ENCODE measurements at regions not wholly inside any gene's neighbourhood (a gene's known extent, or its start where the extent isn't known, plus 50 kb on each side); places are given as distances from the start of the nearest gene placed in this dataset.

GRCh38 chr14:65850429-65851135 lies 438.1 kb downstream of the FUT8 start:
- H3K27ac Mint-ChIP-seq, result peak overlapping the region; percentile 16 to 55
- H3K36me3 Mint-ChIP-seq, result peaks cover 10 to 19% of the 10 kb centered on the region in 2 donors
- H3K9me3 Mint-ChIP-seq, result peaks cover 9 to 12% of the 10 kb centered on the region in 2 donors
- peak in 1 of 2 donors; percentile 51 for DNase-seq (ENCODE audit: low spot score in 2 of 2)
- peak; percentile 81 to 86 for ATAC-seq

- Mint-ChIP-seq H3K27ac (no peak overlapping the region), H3K9me3 (peaks cover 6 to 15% of the 10 kb centered on the region in 2 donors), H3K36me3 (peaks cover 10 to 22% of the 10 kb centered on the region in 2 donors)
- DNase-seq (ENCODE audit: low spot score in 2 of 2), result no peak
- ATAC-seq, result no peak
Observed at GRCh38 chr14:65852689-65853088, 440.2 kb downstream of the FUT8 start.

GRCh38 chr14:65853407-65853955 lies 441.0 kb downstream of the FUT8 start:
- DNase-seq (ENCODE audit: low spot score in 2 of 2) (no peak), ATAC-seq (no peak)
- peaks cover 6 to 16% of the 10 kb centered on the region in 2 donors for H3K9me3 Mint-ChIP-seq
- peaks cover 10 to 25% of the 10 kb centered on the region in 2 donors for H3K36me3 Mint-ChIP-seq
- no peak overlapping the region for H3K27ac Mint-ChIP-seq

- H3K27ac Mint-ChIP-seq, result no peak overlapping the region
- DNase-seq (ENCODE audit: low spot score in 2 of 2), result no peak
- ATAC-seq, result no peak
- H3K36me3 Mint-ChIP-seq, result peaks cover 16 to 27% of the 10 kb centered on the region in 2 donors
- peaks cover 7 to 17% of the 10 kb centered on the region in 2 donors for H3K9me3 Mint-ChIP-seq
Observed at GRCh38 chr14:65854215-65854614, 441.7 kb downstream of the FUT8 start.

GRCh38 chr14:65860956-65861611 lies 448.6 kb downstream of the FUT8 start:
- H3K27ac Mint-ChIP-seq, result peak overlapping the region in 1 of 2 donors; percentile 61
- peaks cover 11 to 18% of the 10 kb centered on the region in 2 donors for H3K36me3 Mint-ChIP-seq
- H3K9me3 Mint-ChIP-seq, result peaks cover 5 to 13% of the 10 kb centered on the region in 2 donors
- DNase-seq (ENCODE audit: low spot score in 2 of 2) (no peak), ATAC-seq (no peak)

- ATAC-seq (no peak), DNase-seq (ENCODE audit: low spot score in 2 of 2) (no peak)
- peak overlapping the region in 1 of 2 donors; percentile 32 for H3K27ac Mint-ChIP-seq
- peaks cover 2% of the 10 kb centered on the region in 2 donors for H3K36me3 Mint-ChIP-seq
- H3K9me3 Mint-ChIP-seq, result peaks cover under 1 to 5% of the 10 kb centered on the region in 2 donors
Observed at GRCh38 chr14:65864549-65864948, 452.0 kb downstream of the FUT8 start.

- peak overlapping the region in 1 of 2 donors; percentile 32 for H3K27ac Mint-ChIP-seq
- no peak for ATAC-seq
Observed at GRCh38 chr14:65864984-65865383, 452.5 kb downstream of the FUT8 start.

GRCh38 chr14:65866448-65866847 lies 453.9 kb downstream of the FUT8 start:
- ATAC-seq (peak; percentile 58 to 61), DNase-seq (ENCODE audit: low spot score in 2 of 2) (no peak)
- peaks cover 0 to 1% of the 10 kb centered on the region in 2 donors for H3K9me3 Mint-ChIP-seq
- H3K27ac Mint-ChIP-seq, result no peak overlapping the region
- no peaks in the 10 kb centered on the region for H3K36me3 Mint-ChIP-seq

More at GRCh38 chr14:65864984-65865383, 452.5 kb downstream of the FUT8 start:
- Mint-ChIP-seq H3K9me3 (peaks cover 0 to 4% of the 10 kb centered on the region in 2 donors), H3K36me3 (no peaks in the 10 kb centered on the region)
- DNase-seq (ENCODE audit: low spot score in 2 of 2), result no peak

- no peak for DNase-seq (ENCODE audit: low spot score in 2 of 2)
- no peaks in the 10 kb centered on the region for H3K36me3 Mint-ChIP-seq
- no peaks in the 10 kb centered on the region for H3K9me3 Mint-ChIP-seq
- ATAC-seq, result no peak
- H3K27ac Mint-ChIP-seq, result no peak overlapping the region
Observed at GRCh38 chr14:65866886-65867285, 454.4 kb downstream of the FUT8 start.

GRCh38 chr14:65867333-65867732 lies 454.8 kb downstream of the FUT8 start:
- ATAC-seq, result no peak
- no peaks in the 10 kb centered on the region for H3K9me3 Mint-ChIP-seq

GRCh38 chr14:65872536-65872935 lies 460.0 kb downstream of the FUT8 start:
- ATAC-seq, result no peak
- DNase-seq (ENCODE audit: low spot score in 2 of 2), result no peak
- H3K36me3 Mint-ChIP-seq, result no peaks in the 10 kb centered on the region
- no peaks in the 10 kb centered on the region for H3K9me3 Mint-ChIP-seq
- H3K27ac Mint-ChIP-seq, result no peak overlapping the region

More at GRCh38 chr14:65867333-65867732, 454.8 kb downstream of the FUT8 start:
- Mint-ChIP-seq H3K36me3 (no peaks in the 10 kb centered on the region), H3K27ac (no peak overlapping the region)
- no peak for DNase-seq (ENCODE audit: low spot score in 2 of 2)

- peak overlapping the region in 1 of 2 donors; percentile 66 for H3K27ac Mint-ChIP-seq
- peaks cover 0 to 10% of the 10 kb centered on the region in 2 donors for H3K36me3 Mint-ChIP-seq
- peaks cover 0 to 15% of the 10 kb centered on the region in 2 donors for H3K9me3 Mint-ChIP-seq
- ATAC-seq, result no peak
- DNase-seq (ENCODE audit: low spot score in 2 of 2), result no peak
Observed at GRCh38 chr14:65877166-65877565, 464.6 kb downstream of the FUT8 start.

- DNase-seq (ENCODE audit: low spot score in 2 of 2) (no peak), ATAC-seq (peak in 1 of 2 donors; percentile 66)
- H3K36me3 Mint-ChIP-seq, result peaks cover 0 to 10% of the 10 kb centered on the region in 2 donors
- peak overlapping the region in 1 of 2 donors; percentile 69 for H3K27ac Mint-ChIP-seq
- H3K9me3 Mint-ChIP-seq, result peaks cover 0 to 15% of the 10 kb centered on the region in 2 donors
Observed at GRCh38 chr14:65877624-65878023, 465.1 kb downstream of the FUT8 start.

- peaks cover 0 to 22% of the 10 kb centered on the region in 2 donors for H3K9me3 Mint-ChIP-seq
- H3K27ac Mint-ChIP-seq, result no peak overlapping the region
- no peak for DNase-seq (ENCODE audit: low spot score in 2 of 2)
- peaks cover 4 to 18% of the 10 kb centered on the region in 2 donors for H3K36me3 Mint-ChIP-seq
- no peak for ATAC-seq
Observed at GRCh38 chr14:65878586-65878985, 466.1 kb downstream of the FUT8 start.

- ATAC-seq (peak; percentile 94 to 97), DNase-seq (ENCODE audit: low spot score in 2 of 2) (no peak)
- Mint-ChIP-seq H3K27ac (peak overlapping the region in 1 of 2 donors; percentile 46), H3K9me3 (peaks cover 0 to 28% of the 10 kb centered on the region in 2 donors), H3K36me3 (peaks cover 4 to 24% of the 10 kb centered on the region in 2 donors)
Observed at GRCh38 chr14:65879248-65880009, 466.9 kb downstream of the FUT8 start.

GRCh38 chr14:65880507-65880906 lies 468.0 kb downstream of the FUT8 start:
- H3K27ac Mint-ChIP-seq, result peak overlapping the region in 1 of 2 donors; percentile 46
- DNase-seq (ENCODE audit: low spot score in 2 of 2), result no peak
- peaks cover 0 to 28% of the 10 kb centered on the region in 2 donors for H3K9me3 Mint-ChIP-seq
- H3K36me3 Mint-ChIP-seq, result peaks cover 4 to 24% of the 10 kb centered on the region in 2 donors
- no peak for ATAC-seq
